Breast epithelium (tissue), 4 donors: ENCODE measurements at regions not wholly inside any gene's neighbourhood (a gene's known extent, or its start where the extent isn't known, plus 50 kb on each side); places are given as distances from the start of the nearest gene placed in this dataset.

Experiments used
- DNase-seq, 2 donors: peaks; one replicate each; pipeline ENCODE4 v3.0.0-alpha.2; 2019; ENCODE audit warnings: low spot score in 2 of 2
- H3K27ac ChIP-seq, 2 donors: fragments of 200-600 bp; sonication (generic) in 1 of 2; one replicate each; pipeline ENCODE4 v1.5.1; 2016 to 2019; ENCODE audit warnings: mild to moderate bottlenecking in 1 of 2
- H3K27me3 ChIP-seq, 2 donors: fragments of 200-600 bp; sonication (generic) in 1 of 2; one replicate each; pipeline versions ENCODE4 v1.5.1 to v1.6.0; 2017 to 2019; ENCODE audit warnings: control low read depth in 1 of 2, mild to moderate bottlenecking in 1 of 2
- H3K36me3 ChIP-seq: fragments of 200-600 bp; one replicate; pipeline ENCODE4 v1.5.1; 2019
- H3K4me1 ChIP-seq, 2 donors: fragments of 200-600 bp; sonication (generic); one replicate each; pipeline ENCODE4 v1.5.1; 2016 to 2019; ENCODE audit warnings: control low read depth in 1 of 2
- H3K4me3 ChIP-seq, 3 donors: fragments of 200-600 bp; sonication (generic); 1 replicate in 2 of 3; 2 replicates in 1 of 3; pipeline ENCODE4 v1.5.1; 2016 to 2019; ENCODE audit warnings: mild to moderate bottlenecking in 3 of 3, moderate library complexity in 2 of 3
- H3K9me3 ChIP-seq, 2 donors: fragments of 200-600 bp; sonication (generic) in 1 of 2; one replicate each; pipeline ENCODE4 v1.5.1; 2016 to 2019; ENCODE audit warnings: control low read depth in 1 of 2
- POLR2A ChIP-seq: fragments of 450-650 bp; IDR thresholded peaks from one replicate; pipeline ENCODE4 v1.6.1; 2016; ENCODE audit warnings: antibody characterized with exemption, mild to moderate bottlenecking, moderate library complexity
- POLR2AphosphoS5 ChIP-seq, 3 donors: sonication (generic); formaldehyde crosslinking; IDR thresholded peaks; one replicate each; pipeline ENCODE4 v1.6.1; 2017; ENCODE audit warnings: antibody characterized with exemption in 3 of 3
- intact Hi-C: fragments of 100-400 bp; cut with DNase I; formaldehyde crosslinking; loops from one replicate; pipeline ENCODE4 v1.15.1; 2023; ENCODE audit warnings: low total_unique reads
- TF ChIP-seq, protein P1 (sequence below), 3 donors: fragments of 450-650 bp; IDR thresholded peaks; one replicate each; pipeline ENCODE4 v1.5.1; 2016 to 2017; ENCODE audit warnings: antibody characterized with exemption in 3 of 3, mild to moderate bottlenecking in 3 of 3, moderate library complexity in 3 of 3

DNA sequence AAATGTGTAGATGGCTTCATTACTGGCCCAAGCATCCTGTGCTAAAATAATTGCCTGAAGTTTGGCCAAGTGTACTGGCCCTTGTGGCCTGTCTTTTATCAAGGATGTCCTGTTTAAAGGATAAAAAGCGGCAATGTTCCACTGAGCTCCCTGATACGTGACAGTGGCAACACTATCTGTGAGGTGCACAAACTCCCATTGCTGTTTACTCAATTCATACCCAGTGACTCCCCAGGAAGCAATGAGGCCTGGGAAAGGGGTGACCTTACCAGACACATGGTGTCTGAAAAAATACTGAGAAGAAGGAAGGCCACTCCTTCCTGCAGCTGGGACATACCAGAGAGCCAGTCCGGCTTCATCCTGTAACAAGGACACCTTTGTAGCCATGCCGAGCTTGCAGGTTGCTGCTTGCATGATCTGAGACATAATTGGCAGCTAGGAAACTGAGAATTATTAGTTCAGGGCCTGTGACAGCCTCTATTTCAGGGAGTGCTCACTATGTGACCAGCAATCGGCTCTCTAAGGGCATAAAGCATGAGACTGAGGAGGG, 198.5 kb upstream of the LRATD1 start:
- H3K4me3 ChIP-seq: no peak overlapping the region
- H3K36me3 ChIP-seq: no peaks in the 10 kb centered on the region
- intact Hi-C loops: no loop called here
- TF ChIP-seq, protein P1, sequence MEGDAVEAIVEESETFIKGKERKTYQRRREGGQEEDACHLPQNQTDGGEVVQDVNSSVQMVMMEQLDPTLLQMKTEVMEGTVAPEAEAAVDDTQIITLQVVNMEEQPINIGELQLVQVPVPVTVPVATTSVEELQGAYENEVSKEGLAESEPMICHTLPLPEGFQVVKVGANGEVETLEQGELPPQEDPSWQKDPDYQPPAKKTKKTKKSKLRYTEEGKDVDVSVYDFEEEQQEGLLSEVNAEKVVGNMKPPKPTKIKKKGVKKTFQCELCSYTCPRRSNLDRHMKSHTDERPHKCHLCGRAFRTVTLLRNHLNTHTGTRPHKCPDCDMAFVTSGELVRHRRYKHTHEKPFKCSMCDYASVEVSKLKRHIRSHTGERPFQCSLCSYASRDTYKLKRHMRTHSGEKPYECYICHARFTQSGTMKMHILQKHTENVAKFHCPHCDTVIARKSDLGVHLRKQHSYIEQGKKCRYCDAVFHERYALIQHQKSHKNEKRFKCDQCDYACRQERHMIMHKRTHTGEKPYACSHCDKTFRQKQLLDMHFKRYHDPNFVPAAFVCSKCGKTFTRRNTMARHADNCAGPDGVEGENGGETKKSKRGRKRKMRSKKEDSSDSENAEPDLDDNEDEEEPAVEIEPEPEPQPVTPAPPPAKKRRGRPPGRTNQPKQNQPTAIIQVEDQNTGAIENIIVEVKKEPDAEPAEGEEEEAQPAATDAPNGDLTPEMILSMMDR (IDR thresholded peaks at IDR 0.05): no peak
- TF ChIP-seq POLR2AphosphoS5 (IDR thresholded peaks at IDR 0.05) (no peak), POLR2A (no peak)
- no peaks in the 10 kb centered on the region for H3K27me3 ChIP-seq
- H3K9me3 ChIP-seq: no peaks in the 10 kb centered on the region
- H3K4me1 ChIP-seq: no peaks in the 10 kb centered on the region
- no peak for DNase-seq
- H3K27ac ChIP-seq: no peak overlapping the region

DNA sequence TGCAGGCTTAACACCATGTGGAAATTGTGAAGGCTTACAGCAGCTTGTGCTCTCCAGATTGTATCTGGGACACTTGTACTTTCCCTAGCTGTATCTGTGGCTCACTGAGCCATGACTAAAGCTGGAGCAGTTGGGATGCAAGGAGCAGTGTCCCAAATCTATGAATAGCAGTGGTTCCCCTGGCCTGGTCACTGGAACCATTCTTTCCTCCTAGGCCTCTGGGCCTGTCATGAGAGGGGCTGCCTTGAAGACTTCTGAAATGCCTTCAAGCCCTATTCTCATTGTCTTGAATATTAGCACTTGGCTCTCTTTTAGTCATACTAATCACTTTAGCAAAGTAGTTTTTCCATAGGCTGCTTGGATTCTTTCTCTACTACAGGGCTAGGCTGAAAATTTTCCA, 186.8 kb upstream of the LRATD1 start:
- no peaks in the 10 kb centered on the region for H3K4me1 ChIP-seq
- TF ChIP-seq POLR2A (no peak), POLR2AphosphoS5 (IDR thresholded peaks at IDR 0.05) (no peak)
- TF ChIP-seq, protein P1 (IDR thresholded peaks at IDR 0.05): no peak
- DNase-seq: no peak
- peaks cover 0 to 11% of the 10 kb centered on the region in 2 donors for H3K9me3 ChIP-seq
- H3K27ac ChIP-seq: no peak overlapping the region
- H3K4me3 ChIP-seq: no peak overlapping the region
- H3K27me3 ChIP-seq: no peaks in the 10 kb centered on the region
- no peaks in the 10 kb centered on the region for H3K36me3 ChIP-seq
- intact Hi-C loops: no loop called here

DNA sequence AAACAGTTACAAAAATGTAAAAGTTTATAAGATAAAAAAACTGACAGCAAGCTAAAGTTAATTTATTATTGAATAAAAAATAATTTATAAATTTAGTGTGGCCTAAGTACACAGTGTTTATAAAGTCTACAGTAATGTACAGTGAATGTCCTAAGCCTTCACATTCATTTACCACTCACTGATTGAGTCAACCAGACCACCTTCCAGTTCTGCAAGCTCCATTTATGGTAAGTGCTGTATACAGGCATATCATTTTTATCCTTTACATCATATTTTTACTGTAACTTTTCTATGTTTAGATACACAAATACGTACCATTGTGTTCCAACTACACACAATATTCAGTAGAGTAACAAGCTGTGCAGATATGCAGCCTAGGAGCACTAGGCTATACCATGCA, 184.2 kb upstream of the LRATD1 start:
- H3K9me3 ChIP-seq: peaks cover 0 to 11% of the 10 kb centered on the region in 2 donors

DNA sequence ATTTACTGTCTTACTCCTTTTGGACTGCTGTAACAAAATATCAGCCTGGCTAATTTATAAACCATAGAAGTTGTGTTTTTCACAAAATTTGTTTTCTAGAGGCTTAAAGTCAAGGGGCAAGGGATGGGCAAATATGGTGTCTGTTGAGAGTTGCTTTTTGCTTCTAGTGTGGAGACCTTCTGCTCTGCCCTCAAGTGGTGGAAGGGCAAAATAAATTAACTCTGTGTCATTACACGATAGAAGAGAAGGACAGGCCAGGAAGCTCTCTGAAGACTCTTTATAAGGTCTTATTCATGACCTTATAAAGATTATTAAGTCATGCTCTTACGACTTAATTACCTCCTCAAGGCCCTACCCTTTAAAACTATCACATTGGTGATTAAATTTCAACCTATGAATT, 181.2 kb upstream of the LRATD1 start:
- TF ChIP-seq, protein P1 (IDR thresholded peaks at IDR 0.05): no peak
- TF ChIP-seq POLR2AphosphoS5 (IDR thresholded peaks at IDR 0.05): no peak
- no peak for TF ChIP-seq POLR2A
- intact Hi-C loops: no loop called here

More for the DNA sequence above, 184.2 kb upstream of the LRATD1 start:
- TF ChIP-seq POLR2A (no peak), POLR2AphosphoS5 (IDR thresholded peaks at IDR 0.05) (no peak)
- TF ChIP-seq, protein P1 (IDR thresholded peaks at IDR 0.05): no peak
- no peak overlapping the region for H3K27ac ChIP-seq
- H3K4me3 ChIP-seq: no peak overlapping the region
- H3K27me3 ChIP-seq: no peaks in the 10 kb centered on the region
- intact Hi-C loops: no loop called here
- H3K4me1 ChIP-seq: no peaks in the 10 kb centered on the region
- DNase-seq: no peak
- H3K36me3 ChIP-seq: no peaks in the 10 kb centered on the region

DNA sequence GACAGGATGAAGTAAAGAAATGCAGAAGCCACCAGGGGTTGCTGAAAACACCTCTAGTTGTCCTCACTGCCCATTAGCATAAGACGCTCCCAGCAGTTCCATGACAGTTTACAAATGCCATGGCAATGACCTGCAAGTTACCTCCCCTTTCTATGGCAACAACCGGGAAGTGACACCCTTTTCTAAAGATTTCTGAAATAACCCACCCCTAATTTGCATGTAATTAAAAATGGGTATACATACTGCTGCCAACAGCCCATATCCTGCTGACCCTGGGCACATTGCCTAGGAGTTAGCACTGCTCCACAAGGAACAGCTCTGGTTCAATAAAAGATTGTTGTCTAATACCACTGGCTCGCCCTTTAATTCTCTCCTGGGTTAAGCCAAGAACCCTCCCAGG, 178.3 kb upstream of the LRATD1 start:
- DNase-seq: no peak
- no peak overlapping the region for H3K4me3 ChIP-seq
- H3K27ac ChIP-seq: no peak overlapping the region
- H3K27me3 ChIP-seq: no peaks in the 10 kb centered on the region
- intact Hi-C loops: no loop called here
- H3K9me3 ChIP-seq: no peaks in the 10 kb centered on the region
- TF ChIP-seq POLR2AphosphoS5 (IDR thresholded peaks at IDR 0.05): no peak
- TF ChIP-seq, protein P1 (IDR thresholded peaks at IDR 0.05): no peak
- no peaks in the 10 kb centered on the region for H3K36me3 ChIP-seq
- no peaks in the 10 kb centered on the region for H3K4me1 ChIP-seq

More for the DNA sequence above, 181.2 kb upstream of the LRATD1 start:
- no peaks in the 10 kb centered on the region for H3K9me3 ChIP-seq
- DNase-seq: no peak
- H3K4me1 ChIP-seq: no peaks in the 10 kb centered on the region
- no peak overlapping the region for H3K4me3 ChIP-seq
- H3K27ac ChIP-seq: no peak overlapping the region
- H3K36me3 ChIP-seq: no peaks in the 10 kb centered on the region
- no peaks in the 10 kb centered on the region for H3K27me3 ChIP-seq
